GM19324 (cell line): ENCODE measurements at regions not wholly inside any gene's neighbourhood (a gene's known extent, or its start where the extent isn't known, plus 50 kb on each side); places are given as distances from the start of the nearest gene placed in this dataset.
"Not testable (repeated sequence)": the region's sequence is repeated elsewhere in the genome, so short reads cannot be mapped to it uniquely, and the experiment has no call there.

ENCODE experiments used
- ATAC-seq: cut with Tn5 transposase; IDR thresholded peaks from one replicate; pipeline ENCODE4 v1.9.1; 2021; ENCODE audit warnings: mild to moderate bottlenecking, moderate library complexity; ENCODE audit not compliant: unreplicated experiment, low FRiP score

DNA sequence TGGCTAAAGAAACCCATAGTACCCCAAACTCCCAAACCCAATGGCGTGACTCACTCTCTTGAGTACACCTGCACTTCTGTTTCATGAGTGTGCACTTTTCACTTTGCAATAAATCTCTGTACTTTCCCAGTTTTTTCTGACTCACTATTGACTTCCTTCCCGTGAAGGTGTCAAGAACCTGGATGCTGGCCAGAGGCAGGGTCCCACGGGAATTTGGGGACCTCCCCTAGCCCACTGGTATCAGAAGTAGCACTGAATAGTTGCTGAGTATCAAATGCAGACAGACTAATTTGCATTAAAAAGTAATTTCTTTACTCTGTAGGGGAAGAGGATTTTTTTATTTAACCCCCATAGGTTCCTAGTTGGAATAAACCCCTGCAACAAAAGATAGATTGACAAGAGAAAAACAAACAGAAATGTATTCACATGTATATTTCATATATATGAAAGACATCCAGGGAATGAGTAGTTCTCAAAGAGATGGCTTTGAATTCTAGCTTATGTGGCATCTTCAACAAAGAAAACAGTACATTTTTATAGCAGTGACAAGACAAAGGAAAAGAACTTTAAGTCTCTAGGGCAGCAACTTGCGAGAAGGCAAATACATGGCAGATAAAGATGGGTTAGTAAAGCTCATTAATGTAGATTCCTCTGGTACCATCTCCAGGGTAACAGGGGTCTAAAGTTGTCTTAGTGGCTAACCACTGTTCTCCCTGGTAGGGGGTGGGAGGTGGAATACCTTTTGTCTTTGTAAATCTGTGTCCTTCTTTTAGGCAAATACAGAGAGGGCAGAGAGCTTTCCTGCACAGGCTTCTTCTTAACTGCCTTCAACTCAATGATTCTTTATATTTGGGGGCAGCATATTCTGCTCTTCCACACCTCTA lies 385.5 kb upstream of the PDZRN3 start:
- ATAC-seq: no peak

DNA sequence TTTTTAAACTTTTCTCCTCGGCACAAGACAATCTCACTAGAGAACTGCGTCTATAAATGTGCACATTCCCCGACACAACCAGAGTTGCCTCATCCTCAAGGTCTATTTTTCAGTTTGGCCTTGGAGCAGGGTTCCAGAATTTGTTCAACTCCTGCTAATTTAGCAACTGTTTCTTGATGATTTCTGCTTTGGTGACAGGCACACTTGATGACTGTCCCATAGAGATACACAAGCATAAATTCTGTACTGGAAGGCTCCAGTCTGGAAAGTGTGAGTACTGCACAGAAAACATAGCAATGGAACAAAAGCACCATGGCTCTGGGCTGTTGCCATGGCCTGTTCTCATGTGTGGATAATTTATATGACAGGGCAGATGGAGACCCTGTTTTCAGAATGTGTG lies 379.6 kb upstream of the PDZRN3 start:
- ATAC-seq: no peak

GRCh38 chr3:74003734-74004133 lies 379.0 kb upstream of the PDZRN3 start:
- no peak for ATAC-seq

DNA sequence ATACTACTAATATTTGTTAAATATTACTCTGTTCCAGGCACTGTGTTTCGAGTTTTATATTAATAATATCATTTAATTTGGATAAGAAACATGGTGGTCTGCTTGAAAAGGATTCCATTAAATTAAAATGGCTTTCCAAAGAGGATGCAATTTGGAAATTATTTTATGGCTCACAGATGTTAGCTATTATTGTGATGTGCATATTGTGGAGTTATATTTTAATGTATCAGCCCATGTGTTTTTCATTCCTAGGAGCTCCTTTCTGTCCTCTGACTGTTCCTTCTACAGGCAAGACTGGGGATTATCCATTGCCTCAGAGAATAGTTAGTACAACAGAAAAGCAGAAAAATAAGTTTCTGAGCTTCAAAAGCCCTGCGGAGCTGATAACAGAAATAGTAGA lies 376.7 kb upstream of the PDZRN3 start:
- no peak for ATAC-seq

- no peak for ATAC-seq
These were observed 376.0 kb upstream of the PDZRN3 start for GRCh38 chr3:74000725-74001124.

DNA sequence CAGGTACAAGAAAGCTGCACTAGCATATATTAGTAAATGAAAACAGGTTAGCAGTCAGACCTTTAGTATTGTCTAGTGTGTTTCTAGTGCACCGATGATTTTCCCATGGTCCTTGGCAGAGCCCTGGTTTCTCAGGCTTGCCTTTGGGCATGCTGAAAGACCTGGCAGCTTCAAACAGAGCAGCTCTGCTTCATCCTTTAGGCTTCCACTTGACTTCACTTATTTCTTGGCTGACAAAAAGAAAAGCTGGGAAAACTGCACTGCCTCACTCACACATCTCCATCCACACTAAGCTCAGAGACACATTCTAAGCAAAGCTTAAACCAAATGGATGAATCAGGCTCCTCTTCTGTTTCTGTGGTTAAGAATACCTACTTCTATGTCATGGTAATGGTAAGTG lies 374.8 kb upstream of the PDZRN3 start:
- no peak for ATAC-seq

- not testable (repeated sequence) for ATAC-seq
These were observed 365.9 kb upstream of the PDZRN3 start for GRCh38 chr3:73990691-73991090.

DNA sequence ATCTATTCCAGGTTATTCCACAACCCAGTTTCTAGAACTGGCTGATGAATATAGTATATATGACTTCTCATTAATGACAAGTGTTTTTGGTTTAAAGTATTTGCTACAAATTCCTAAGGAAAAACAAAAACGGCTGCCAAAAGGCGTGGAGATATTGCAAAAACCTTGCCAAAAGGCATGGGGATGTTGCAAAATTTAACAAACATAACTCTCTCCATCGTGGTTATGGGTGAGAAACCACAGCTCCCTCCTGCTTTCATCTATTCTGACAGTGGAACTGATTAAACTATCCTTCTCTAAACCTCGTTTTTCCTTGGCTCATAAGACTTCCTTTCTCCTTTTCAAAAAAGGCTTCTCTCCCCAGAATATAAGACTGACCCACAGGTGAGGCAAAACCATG lies 342.0 kb upstream of the PDZRN3 start:
- no peak for ATAC-seq

DNA sequence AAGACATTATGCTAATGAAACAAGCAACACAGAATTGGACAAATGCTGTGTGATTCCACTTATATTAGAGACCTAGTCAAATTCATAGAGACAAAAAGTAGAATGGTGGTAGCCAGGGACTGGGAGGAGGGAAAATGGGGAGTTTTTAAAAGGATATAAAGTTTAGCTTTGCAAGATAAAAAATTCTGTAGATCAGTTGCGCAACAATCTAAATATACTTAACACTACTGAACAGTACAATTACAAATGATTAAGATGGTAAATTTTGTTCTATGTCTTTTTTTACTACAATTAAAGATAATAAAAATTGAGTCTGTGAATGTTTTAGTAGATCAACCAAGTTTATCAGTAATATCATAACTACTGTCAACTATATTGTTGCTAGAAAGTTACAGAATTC lies 340.1 kb upstream of the PDZRN3 start:
- ATAC-seq: no peak

DNA sequence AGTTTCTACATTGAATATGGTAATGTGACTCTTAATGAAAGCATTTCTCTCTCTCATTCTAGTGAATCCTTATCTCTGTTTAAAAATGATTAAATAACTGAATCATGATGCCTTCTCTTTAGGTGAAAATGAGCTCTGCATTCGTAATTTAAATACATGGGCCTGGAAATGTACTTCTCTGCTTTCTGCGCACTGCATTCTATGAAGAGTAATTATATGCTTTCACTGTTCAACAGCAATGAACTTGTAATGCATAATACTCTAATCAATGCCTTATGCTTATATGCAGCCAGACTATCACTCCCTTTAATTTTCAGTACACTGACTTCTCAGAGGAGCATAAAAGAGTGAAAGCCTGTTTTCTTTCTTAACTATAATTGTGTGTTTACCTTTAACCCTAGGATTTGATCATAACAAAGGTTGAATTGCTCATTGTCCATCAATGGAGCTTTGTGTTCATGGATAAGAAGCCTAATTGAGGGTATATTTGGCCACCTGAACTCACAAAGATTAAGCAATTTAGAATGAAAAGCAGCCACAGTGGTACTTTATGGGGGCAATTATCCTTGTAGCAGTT lies 330.8 kb upstream of the PDZRN3 start:
- no peak for ATAC-seq

- no peak for ATAC-seq
These were observed 329.8 kb upstream of the PDZRN3 start for GRCh38 chr3:73954506-73954905.

- no peak for ATAC-seq
These were observed 328.0 kb upstream of the PDZRN3 start for GRCh38 chr3:73952781-73953180.

DNA sequence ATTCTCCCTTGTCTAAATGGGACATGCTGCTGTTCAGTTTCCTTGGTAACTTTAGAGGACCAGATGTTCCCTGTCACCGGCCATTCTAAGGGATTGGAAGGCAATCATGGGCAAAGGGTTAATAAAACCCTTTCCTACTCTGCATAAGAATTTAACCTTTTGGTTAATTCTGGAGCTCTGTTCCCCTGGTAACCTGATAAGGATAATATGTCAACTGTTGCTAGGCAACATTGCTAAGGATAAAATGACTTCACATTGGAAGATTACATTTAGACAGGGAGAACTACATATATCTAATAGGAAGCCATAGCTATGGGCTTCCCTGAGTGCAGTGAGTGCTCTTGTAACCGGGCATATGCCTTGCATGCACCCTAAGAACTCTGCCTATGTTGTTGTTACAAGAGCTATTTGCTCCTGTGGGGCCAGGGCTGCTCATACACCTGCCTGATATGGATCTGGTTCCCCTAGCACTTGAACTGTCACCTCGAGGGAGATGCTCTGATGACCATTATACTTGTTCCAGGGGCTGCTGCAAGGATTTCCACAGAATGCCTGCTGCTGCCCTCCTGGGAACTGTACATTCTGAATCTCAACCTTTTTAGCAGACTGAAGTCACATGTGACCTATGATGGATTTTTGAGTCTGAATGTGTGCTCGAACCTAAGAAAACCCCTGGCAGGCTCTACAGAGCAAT lies 326.3 kb upstream of the PDZRN3 start:
- no peak for ATAC-seq

DNA sequence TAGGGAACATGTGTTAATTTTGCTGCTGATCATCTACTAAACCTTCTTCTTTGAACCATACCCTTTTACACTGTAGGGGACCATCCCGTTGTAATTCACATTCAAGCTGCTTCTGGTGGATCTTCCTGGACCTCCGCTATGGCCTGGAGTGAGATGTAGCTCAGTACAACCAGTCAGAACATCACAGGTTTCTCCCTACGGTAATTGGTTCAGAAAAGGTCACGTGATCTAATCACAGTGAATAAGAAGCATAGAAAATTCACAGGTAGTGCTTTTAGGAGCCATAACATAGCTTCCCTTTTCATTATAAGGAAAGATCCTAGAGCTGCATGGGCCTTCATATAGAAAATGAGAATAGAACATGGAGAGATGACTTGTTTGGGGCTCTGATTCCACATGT lies 320.8 kb upstream of the PDZRN3 start:
- no peak for ATAC-seq

DNA sequence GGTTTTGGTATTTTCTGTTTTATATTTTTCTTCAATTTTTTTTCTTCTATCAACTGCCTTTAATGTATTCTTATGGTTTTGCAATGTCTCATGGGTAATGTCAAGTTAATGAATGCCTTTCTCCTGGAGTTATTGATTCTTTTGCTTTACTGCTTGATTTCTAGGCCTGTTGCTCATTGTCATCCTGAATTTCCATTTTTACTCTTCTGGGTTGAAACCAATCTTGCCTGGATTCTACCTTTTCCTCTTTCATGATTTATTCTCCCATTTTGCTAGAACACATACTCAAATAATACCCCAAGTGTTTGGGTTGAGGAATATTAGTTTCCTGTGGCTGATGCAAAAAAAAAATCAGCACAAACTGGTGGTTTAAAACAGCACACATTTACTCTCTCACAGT lies 315.2 kb upstream of the PDZRN3 start:
- ATAC-seq: no peak

GRCh38 chr3:73933585-73933984 lies 308.8 kb upstream of the PDZRN3 start:
- ATAC-seq: no peak

DNA sequence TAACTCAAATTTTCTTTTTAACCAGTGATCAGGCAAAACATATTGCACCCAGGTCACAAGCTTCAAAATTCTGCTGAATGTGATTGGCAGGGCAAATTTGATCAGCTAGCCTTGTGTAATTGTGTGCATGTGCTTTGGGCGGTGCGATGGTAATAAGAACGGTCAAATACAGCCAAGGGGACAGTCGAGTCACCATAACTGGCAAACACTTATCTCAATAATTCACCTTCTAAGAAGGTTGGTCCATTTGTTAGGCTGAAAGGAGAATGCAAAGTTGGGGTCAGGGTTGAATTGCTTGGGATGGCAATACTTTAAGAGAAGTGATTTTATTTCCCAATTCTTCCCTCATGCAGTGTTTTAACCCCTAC lies 302.4 kb upstream of the PDZRN3 start:
- ATAC-seq: no peak

DNA sequence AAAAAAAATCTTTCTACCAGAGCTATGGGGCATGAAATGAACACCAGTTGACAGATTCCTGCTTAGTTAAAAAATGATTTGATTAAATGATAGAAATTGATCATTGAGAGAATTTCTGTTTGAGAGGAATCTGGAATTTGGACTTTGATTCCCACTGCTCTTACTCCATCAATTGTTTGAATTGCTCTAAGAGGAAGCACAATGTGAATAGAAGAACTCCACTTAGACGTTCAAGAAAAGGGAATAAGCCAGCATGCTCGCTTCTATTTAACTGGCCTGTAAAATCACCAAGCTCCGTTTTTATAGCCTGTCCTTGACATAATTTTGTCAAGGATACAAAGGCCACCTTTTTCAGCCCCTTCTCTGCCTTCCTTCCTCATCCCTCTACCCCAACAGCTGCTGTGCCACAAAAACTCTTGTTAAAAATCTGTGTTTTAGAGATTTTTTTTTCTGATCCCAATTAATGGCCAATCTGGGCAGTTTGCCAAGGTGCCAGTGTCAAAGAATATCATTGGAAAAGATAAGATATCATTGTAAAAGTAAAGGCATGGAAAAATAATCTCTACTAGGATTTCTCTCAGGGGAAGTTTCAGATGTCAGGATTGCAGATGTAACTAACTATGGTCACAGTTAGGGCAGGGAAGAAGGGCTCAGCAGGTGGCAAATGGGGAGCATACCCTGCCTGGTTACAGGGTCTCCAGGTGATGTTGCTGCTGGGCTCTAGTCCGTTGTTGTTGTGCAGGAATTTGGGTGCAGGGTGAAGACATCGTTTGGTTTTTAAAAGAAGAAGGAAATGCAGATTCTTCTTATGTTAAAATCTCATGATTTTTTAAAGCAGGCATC lies 301.8 kb upstream of the PDZRN3 start:
- no peak for ATAC-seq

DNA sequence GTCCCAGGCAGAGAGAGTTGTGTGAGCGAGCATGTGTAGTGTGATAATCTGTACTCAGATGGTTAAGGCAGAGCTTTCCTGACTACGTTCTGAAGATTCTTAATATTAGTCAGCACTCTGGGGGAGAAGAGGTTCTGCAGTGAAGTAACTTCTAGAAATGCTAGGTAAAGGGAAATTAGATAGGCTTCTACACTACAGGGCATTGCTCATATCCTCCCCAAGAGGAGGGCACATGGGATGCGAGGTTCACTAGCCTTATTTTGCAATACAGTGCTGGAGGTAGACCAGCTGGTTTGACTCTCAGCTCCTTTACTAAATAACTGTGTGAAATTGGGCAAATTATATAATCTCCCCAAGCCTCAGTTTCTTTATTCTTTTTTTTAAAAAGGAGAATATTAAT lies 300.3 kb upstream of the PDZRN3 start:
- no peak for ATAC-seq

- no peak for ATAC-seq
These were observed 299.3 kb upstream of the PDZRN3 start for GRCh38 chr3:73924048-73924447.

GRCh38 chr3:73917643-73918042 lies 292.9 kb upstream of the PDZRN3 start:
- no peak for ATAC-seq
